ENCODE measurements at regions not wholly inside any gene's neighbourhood (a gene's known extent, or its start where the extent isn't known, plus 50 kb on each side); places are given as distances from the start of the nearest gene placed in this dataset.

GRCh38 chr10:25678666-25679065 lies 255.4 kb upstream of the MYO3A start:
- no peak for TF ChIP-seq CTCF (IDR thresholded peaks at IDR 0.05)
- POLR2A ChIA-PET = no interaction called here
- H3K27me3 Mint-ChIP-seq = no peaks in the 10 kb centered on the region
- H3K9me3 Mint-ChIP-seq = peaks cover 6% of the 10 kb centered on the region
- no peaks in the 10 kb centered on the region for H3K36me3 Mint-ChIP-seq (ENCODE audit: low read depth)
- no peak overlapping the region for H3K27ac Mint-ChIP-seq
- CTCF ChIA-PET = no interaction called here
- DNase-seq (no peak), ATAC-seq (no peak)
- intact Hi-C loops (cut with micrococcal nuclease) = no loop called here
- no peaks in the 10 kb centered on the region for H3K4me1 Mint-ChIP-seq (ENCODE audit: low read depth)
- no peak overlapping the region for H3K4me3 Mint-ChIP-seq

- H3K9me3 Mint-ChIP-seq = no peaks in the 10 kb centered on the region
- no peaks in the 10 kb centered on the region for H3K4me1 Mint-ChIP-seq (ENCODE audit: low read depth)
- POLR2A ChIA-PET = no interaction called here
- intact Hi-C loops (cut with micrococcal nuclease) = no loop called here
- no peak overlapping the region for H3K27ac Mint-ChIP-seq
- CTCF ChIA-PET = no interaction called here
- ATAC-seq (no peak), DNase-seq (no peak)
- H3K36me3 Mint-ChIP-seq (ENCODE audit: low read depth) = no peaks in the 10 kb centered on the region
- TF ChIP-seq CTCF (IDR thresholded peaks at IDR 0.05) = no peak
- H3K27me3 Mint-ChIP-seq = no peaks in the 10 kb centered on the region
- H3K4me3 Mint-ChIP-seq = no peak overlapping the region
Observed at GRCh38 chr10:25682203-25682851, 251.7 kb upstream of the MYO3A start.

GRCh38 chr10:25683344-25683743 lies 250.7 kb upstream of the MYO3A start:
- no peak overlapping the region for H3K4me3 Mint-ChIP-seq
- H3K9me3 Mint-ChIP-seq = no peaks in the 10 kb centered on the region
- no peak for DNase-seq
- H3K36me3 Mint-ChIP-seq (ENCODE audit: low read depth) = no peaks in the 10 kb centered on the region
- ChIA-PET CTCF (interaction anchor here (0.8 kb wide), 1 partner anchor 18 kb away, joined by 3 read pairs; no protein-coding TSS in a partner anchor), POLR2A (no interaction called here)
- ATAC-seq = no peak
- TF ChIP-seq CTCF (IDR thresholded peaks at IDR 0.05) = no peak
- intact Hi-C loops (cut with micrococcal nuclease) = no loop called here
- no peaks in the 10 kb centered on the region for H3K27me3 Mint-ChIP-seq
- H3K4me1 Mint-ChIP-seq (ENCODE audit: low read depth) = no peaks in the 10 kb centered on the region
- no peak overlapping the region for H3K27ac Mint-ChIP-seq

- intact Hi-C loops (cut with micrococcal nuclease) = no loop called here
- no peaks in the 10 kb centered on the region for H3K27me3 Mint-ChIP-seq
- no peaks in the 10 kb centered on the region for H3K9me3 Mint-ChIP-seq
- POLR2A ChIA-PET = no interaction called here
- no peaks in the 10 kb centered on the region for H3K36me3 Mint-ChIP-seq (ENCODE audit: low read depth)
- CTCF ChIA-PET = no interaction called here
- no peak for DNase-seq
- H3K4me1 Mint-ChIP-seq (ENCODE audit: low read depth) = no peaks in the 10 kb centered on the region
- ATAC-seq = no peak
- no peak overlapping the region for H3K27ac Mint-ChIP-seq
- no peak for TF ChIP-seq CTCF (IDR thresholded peaks at IDR 0.05)
- H3K4me3 Mint-ChIP-seq = no peak overlapping the region
Observed at GRCh38 chr10:25687521-25687920, 246.5 kb upstream of the MYO3A start.

- H3K27me3 Mint-ChIP-seq = no peaks in the 10 kb centered on the region
- no peaks in the 10 kb centered on the region for H3K4me1 Mint-ChIP-seq (ENCODE audit: low read depth)
- POLR2A ChIA-PET = no interaction called here
- H3K9me3 Mint-ChIP-seq = no peaks in the 10 kb centered on the region
- no peaks in the 10 kb centered on the region for H3K36me3 Mint-ChIP-seq (ENCODE audit: low read depth)
- H3K4me3 Mint-ChIP-seq = no peak overlapping the region
- H3K27ac Mint-ChIP-seq = no peak overlapping the region
- TF ChIP-seq CTCF (IDR thresholded peaks at IDR 0.05) = no peak
- ATAC-seq (no peak), DNase-seq (no peak)
- CTCF ChIA-PET = no interaction called here
- intact Hi-C loops (cut with micrococcal nuclease) = no loop called here
Observed at GRCh38 chr10:25689346-25690100, 244.5 kb upstream of the MYO3A start.
